DND-41 (cell line): ENCODE measurements at regions not wholly inside any gene's neighbourhood (a gene's known extent, or its start where the extent isn't known, plus 50 kb on each side); places are given as distances from the start of the nearest gene placed in this dataset.

Experiments
- EZH2 ChIP-seq: IDR thresholded peaks from 3 replicates; pipeline ENCODE4 v1.6.1; 2012; ENCODE audit warnings: borderline replicate concordance, low read depth, mild to moderate bottlenecking, moderate library complexity, low read length, inconsistent platforms; ENCODE audit not compliant: severe bottlenecking
- TF ChIP-seq, protein P1 (sequence below): IDR thresholded peaks from 2 replicates; pipeline ENCODE4 v1.5.1; 2012; ENCODE audit warnings: borderline replicate concordance, low read length, moderate library complexity, mild to moderate bottlenecking; ENCODE audit not compliant: poor library complexity, severe bottlenecking; ENCODE audit errors: extremely low read depth

DNA sequence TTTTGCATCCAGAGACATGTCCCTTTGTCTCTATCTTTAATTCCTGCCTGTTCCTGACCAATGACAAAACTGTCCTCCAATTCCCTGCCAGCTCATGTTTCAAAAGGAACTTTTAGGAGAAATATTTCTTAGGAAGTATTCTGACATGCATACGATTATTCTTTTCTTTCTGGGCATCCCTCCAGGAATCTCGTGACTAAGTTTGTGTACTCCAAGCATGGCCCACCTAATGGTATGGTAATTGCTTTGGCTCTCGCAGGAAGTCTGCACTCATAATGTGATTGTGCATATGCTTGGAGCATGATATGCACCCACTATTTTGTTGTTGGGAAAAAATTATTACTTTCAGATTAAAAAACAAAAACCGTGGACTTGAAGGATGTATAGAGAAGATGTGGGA lies 256.4 kb downstream of the PRDM2 start:
- TF ChIP-seq, protein P1, sequence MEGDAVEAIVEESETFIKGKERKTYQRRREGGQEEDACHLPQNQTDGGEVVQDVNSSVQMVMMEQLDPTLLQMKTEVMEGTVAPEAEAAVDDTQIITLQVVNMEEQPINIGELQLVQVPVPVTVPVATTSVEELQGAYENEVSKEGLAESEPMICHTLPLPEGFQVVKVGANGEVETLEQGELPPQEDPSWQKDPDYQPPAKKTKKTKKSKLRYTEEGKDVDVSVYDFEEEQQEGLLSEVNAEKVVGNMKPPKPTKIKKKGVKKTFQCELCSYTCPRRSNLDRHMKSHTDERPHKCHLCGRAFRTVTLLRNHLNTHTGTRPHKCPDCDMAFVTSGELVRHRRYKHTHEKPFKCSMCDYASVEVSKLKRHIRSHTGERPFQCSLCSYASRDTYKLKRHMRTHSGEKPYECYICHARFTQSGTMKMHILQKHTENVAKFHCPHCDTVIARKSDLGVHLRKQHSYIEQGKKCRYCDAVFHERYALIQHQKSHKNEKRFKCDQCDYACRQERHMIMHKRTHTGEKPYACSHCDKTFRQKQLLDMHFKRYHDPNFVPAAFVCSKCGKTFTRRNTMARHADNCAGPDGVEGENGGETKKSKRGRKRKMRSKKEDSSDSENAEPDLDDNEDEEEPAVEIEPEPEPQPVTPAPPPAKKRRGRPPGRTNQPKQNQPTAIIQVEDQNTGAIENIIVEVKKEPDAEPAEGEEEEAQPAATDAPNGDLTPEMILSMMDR, result no peak
- TF ChIP-seq EZH2, result no peak
